Spleen (tissue), 11 donors: ENCODE measurements at regions not wholly inside any gene's neighbourhood (a gene's known extent, or its start where the extent isn't known, plus 50 kb on each side); places are given as distances from the start of the nearest gene placed in this dataset.

ENCODE experiments used
- DNase-seq: peaks from one replicate; pipeline ENCODE4 v3.0.0-alpha.2; 2020
- H3K27ac ChIP-seq, 8 donors: fragments of 200-600 bp; sonication (generic) in 7 of 8; 1 replicate in 4 of 8; 2 replicates in 4 of 8; pipeline versions ENCODE4 v1.5.0 to v1.8.0; 2016 to 2021; ENCODE audit warnings: inconsistent platforms in 4 of 8, mild to moderate bottlenecking in 4 of 8, moderate library complexity in 1 of 8
- H3K27me3 ChIP-seq, 7 donors: fragments of 200-600 bp; sonication (generic) in 6 of 7; replicated peaks in 1 of 7; 1 replicate in 4 of 7; 2 replicates in 3 of 7; pipeline versions ENCODE4 v1.5.0 to v1.8.0; 2016 to 2021; ENCODE audit warnings: inconsistent platforms in 3 of 7, mild to moderate bottlenecking in 1 of 7
- H3K36me3 ChIP-seq, 6 donors: fragments of 200-600 bp; sonication (generic) in 5 of 6; 1 replicate in 4 of 6; 2 replicates in 2 of 6; pipeline versions ENCODE4 v1.5.0 to v1.8.0; 2016 to 2021; ENCODE audit warnings: inconsistent platforms in 2 of 6
- H3K4me1 ChIP-seq, 6 donors: fragments of 200-600 bp; sonication (generic) in 5 of 6; 1 replicate in 3 of 6; 2 replicates in 3 of 6; pipeline versions ENCODE4 v1.5.0 to v1.8.0; 2016 to 2021; ENCODE audit warnings: inconsistent platforms in 3 of 6
- H3K4me3 ChIP-seq, 8 donors: fragments of 200-600 bp; sonication (generic) in 7 of 8; 1 replicate in 4 of 8; 2 replicates in 4 of 8; pipeline versions ENCODE4 v1.5.0 to v1.8.0; 2016 to 2021; ENCODE audit warnings: inconsistent platforms in 4 of 8, mild to moderate bottlenecking in 4 of 8, moderate library complexity in 2 of 8
- H3K9me3 ChIP-seq, 8 donors: fragments of 200-600 bp; sonication (generic) in 7 of 8; 1 replicate in 4 of 8; 2 replicates in 4 of 8; pipeline versions ENCODE4 v1.5.0 to v1.8.0; 2016 to 2021; ENCODE audit warnings: inconsistent platforms in 4 of 8
- POLR2A ChIP-seq, 3 donors: fragments of 450-650 bp; IDR thresholded peaks; one replicate each; pipeline ENCODE4 v1.5.1; 2017; ENCODE audit warnings: antibody characterized with exemption in 3 of 3, mild to moderate bottlenecking in 1 of 3
- POLR2AphosphoS5 ChIP-seq, 3 donors: sonication (generic); formaldehyde crosslinking; IDR thresholded peaks; one replicate each; pipeline ENCODE4 v1.5.1; 2017; ENCODE audit warnings: antibody characterized with exemption in 3 of 3
- WGBS, 5 donors: extraction: QIAGEN DNeasy Blood & Tissue Kit in 3 of 5; methylation state at CpG; one replicate each; pipeline versions ENCODE4 v1.1.5 to v1.1.7; 2013 to 2018; 5-methylcytosine and 5-hydroxymethylcytosine counted together
- intact Hi-C: fragments of 100-400 bp; cut with DNase I; formaldehyde crosslinking; loops from one replicate; pipeline ENCODE4 v1.15.0; 2023; ENCODE audit warnings: low total_unique reads
- TF ChIP-seq, protein P1 (sequence below), 11 experiments: fragments of 200-600 bp in 7 of 11; fragments of 450-650 bp in 4 of 11; sonication (generic) in 4 of 11; IDR thresholded peaks in 8 of 11; conservative IDR thresholded peaks in 3 of 11; 1 replicate in 7 of 11; 2 replicates in 4 of 11; pipeline versions ENCODE4 v1.4.0 to v1.8.0; 2016 to 2021; ENCODE audit warnings: antibody characterized with exemption in 11 of 11, inconsistent platforms in 4 of 11, mild to moderate bottlenecking in 1 of 11
- donor health status: healthy with polysubstance abuse.
- donor health status: DM: no; HTN: no; CAD: no; lungs with moderate emphysema.
- donor health status: DM: no; HTN: no; CAD: no.
- donor health status: Bipolar disorder and iron deficiency.
- donor health status: healthy.
- donor health status: DM: no; HTN: no; CAD: no.
- donor health status: DM: yes; HTN: yes; CAD: no.

DNA sequence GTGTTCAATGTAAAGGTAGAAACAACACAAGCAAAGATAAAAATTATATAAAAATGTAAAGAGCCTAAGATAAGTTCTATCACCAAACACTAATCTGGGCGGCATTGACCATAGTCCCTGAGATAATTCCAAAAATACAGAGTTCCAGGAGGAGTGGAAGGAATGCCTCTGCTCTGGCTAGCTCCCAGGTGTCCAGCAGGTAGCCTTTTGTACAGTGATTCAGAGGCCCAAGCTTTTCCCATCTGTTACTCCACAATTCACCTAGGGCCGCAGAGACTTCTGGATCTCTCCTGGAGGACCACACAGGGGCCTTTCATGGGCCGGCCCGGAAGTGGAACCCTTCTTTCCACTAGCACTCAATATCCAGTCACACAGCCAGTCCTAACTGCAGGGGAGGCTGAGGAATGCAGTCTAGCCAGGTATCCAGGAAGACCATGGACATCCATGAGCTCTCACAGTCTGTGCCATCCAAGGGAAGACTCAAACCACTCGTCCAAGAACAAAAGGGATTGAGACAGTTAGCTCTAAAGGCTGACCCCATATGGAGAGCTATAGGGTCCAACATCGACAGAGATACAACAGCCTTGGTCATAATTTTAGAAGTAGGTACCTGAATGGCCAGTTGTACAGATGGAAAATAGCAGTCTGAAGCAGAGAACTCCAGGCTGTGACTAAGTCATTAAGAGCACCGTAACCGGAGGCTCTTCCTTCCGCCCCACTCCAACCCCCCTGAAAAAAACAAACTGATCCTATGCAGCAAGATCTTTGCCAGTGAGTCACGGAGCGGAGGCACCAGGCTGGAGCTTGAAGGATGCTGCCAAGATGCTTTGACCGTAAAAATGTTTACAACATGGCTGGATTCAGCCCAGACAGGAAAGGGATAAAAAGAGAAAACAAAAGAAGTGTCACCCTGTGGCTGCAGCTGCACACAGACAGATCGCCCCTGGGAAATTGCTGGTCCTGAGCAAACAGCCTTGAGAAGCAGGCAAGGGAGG is 204.8 kb downstream of the NUAK1 start:
- H3K36me3 ChIP-seq = no peaks in the 10 kb centered on the region
- WGBS, 5 donors = 62 to 66% (median 64%) methylated on average over 10 to 13 of the region's 13 CpGs
- TF ChIP-seq, protein P1, sequence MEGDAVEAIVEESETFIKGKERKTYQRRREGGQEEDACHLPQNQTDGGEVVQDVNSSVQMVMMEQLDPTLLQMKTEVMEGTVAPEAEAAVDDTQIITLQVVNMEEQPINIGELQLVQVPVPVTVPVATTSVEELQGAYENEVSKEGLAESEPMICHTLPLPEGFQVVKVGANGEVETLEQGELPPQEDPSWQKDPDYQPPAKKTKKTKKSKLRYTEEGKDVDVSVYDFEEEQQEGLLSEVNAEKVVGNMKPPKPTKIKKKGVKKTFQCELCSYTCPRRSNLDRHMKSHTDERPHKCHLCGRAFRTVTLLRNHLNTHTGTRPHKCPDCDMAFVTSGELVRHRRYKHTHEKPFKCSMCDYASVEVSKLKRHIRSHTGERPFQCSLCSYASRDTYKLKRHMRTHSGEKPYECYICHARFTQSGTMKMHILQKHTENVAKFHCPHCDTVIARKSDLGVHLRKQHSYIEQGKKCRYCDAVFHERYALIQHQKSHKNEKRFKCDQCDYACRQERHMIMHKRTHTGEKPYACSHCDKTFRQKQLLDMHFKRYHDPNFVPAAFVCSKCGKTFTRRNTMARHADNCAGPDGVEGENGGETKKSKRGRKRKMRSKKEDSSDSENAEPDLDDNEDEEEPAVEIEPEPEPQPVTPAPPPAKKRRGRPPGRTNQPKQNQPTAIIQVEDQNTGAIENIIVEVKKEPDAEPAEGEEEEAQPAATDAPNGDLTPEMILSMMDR (IDR thresholded peaks at IDR 0.05 in 8 of 11, conservative IDR thresholded peaks at IDR 0.05 in 3 of 11) = no peak
- no peak for TF ChIP-seq POLR2A (IDR thresholded peaks at IDR 0.05)
- TF ChIP-seq POLR2AphosphoS5 (IDR thresholded peaks at IDR 0.05) = no peak
- H3K4me1 ChIP-seq = no peaks in the 10 kb centered on the region
- no peak overlapping the region for H3K4me3 ChIP-seq
- no peak for DNase-seq
- peaks cover 0 to 29% (median 0%) of the 10 kb centered on the region in 7 donors for H3K27me3 ChIP-seq
- H3K9me3 ChIP-seq = no peaks in the 10 kb centered on the region
- intact Hi-C loops = no loop called here
- H3K27ac ChIP-seq = no peak overlapping the region

DNA sequence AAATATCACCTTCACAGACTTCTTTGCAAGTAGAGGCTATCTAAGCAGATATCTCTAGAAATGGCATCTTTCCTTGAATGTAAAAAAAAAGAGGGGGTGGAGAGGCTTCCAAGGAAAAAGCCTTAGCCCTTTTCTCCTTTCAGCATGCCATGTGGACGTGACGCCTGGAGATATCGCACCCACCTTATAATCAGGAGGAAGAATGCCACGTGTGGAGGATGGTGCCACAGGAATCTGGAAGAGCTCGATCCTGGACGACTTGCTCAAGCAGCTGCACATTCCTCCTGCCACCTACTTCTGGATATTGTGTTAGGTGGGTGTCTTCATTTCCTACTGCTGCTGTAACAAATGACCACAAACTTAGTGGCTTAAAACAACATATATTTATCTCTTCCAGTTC is 203.6 kb downstream of the NUAK1 start:
- Histone ChIP-seq H3K4me1 (no peaks in the 10 kb centered on the region), H3K4me3 (no peak overlapping the region), H3K27me3 (peaks cover 0 to 29% (median 0%) of the 10 kb centered on the region in 7 donors), H3K27ac (no peak overlapping the region), H3K36me3 (no peaks in the 10 kb centered on the region), H3K9me3 (no peaks in the 10 kb centered on the region)
- intact Hi-C loops = no loop called here
- 74 to 82% (median 77%) methylated on average over 6 of the region's 6 CpGs for WGBS, 5 donors
- DNase-seq = no peak
- TF ChIP-seq POLR2A (IDR thresholded peaks at IDR 0.05) = no peak

DNA sequence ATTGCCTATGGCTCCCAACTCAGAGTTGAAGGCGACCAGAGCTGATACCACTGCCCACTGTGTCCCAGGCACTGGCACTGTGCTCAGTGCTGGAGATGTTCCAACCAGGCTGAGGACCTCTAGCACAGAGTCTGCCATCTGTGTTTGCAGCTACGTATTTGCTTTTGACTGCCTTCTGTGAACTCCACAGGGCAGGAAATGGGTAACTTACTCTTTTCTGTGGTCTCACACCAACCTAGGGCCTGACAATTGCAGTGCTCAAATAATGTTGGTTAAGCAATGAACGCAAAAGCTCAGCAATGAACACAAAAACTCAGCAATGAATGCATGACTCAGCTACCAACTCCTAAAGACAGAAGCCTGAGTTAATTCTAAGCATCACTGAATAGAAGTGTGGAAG is 202.8 kb downstream of the NUAK1 start:
- Histone ChIP-seq H3K27me3 (peaks cover 0 to 29% (median 0%) of the 10 kb centered on the region in 7 donors), H3K4me3 (no peak overlapping the region), H3K36me3 (no peaks in the 10 kb centered on the region), H3K9me3 (no peaks in the 10 kb centered on the region), H3K4me1 (no peaks in the 10 kb centered on the region), H3K27ac (no peak overlapping the region)
- WGBS, 5 donors = 64 to 78% (median 72%) methylated on average over 3 of the region's 3 CpGs
- intact Hi-C loops = no loop called here
- no peak for TF ChIP-seq POLR2AphosphoS5 (IDR thresholded peaks at IDR 0.05)
- TF ChIP-seq, protein P1 (IDR thresholded peaks at IDR 0.05 in 8 of 11, conservative IDR thresholded peaks at IDR 0.05 in 3 of 11) = no peak
- no peak for TF ChIP-seq POLR2A (IDR thresholded peaks at IDR 0.05)
- DNase-seq = no peak

DNA sequence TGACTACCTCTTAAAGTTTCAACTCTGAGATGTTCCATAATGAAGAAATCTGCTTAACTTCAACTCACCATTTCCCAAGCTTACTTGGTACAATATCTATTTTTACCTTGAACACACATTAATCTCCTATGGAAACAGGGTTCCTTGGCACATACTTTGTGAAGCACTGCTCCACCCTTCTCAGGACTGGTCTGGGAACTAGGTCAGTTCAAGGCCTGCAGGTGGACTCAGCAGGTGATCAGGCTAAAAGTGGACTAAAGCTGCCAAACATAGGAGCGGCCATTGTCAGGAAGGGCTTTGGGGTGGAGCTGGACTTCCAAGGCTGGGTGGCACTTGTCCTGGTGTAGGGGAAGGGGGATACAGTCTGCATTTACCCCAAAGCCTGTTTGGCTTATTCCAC is 202.3 kb downstream of the NUAK1 start:
- intact Hi-C loops = no loop called here
- no peak overlapping the region for H3K4me3 ChIP-seq
- WGBS, 5 donors = 83 to 95% (median 92%) methylated on average over 1 of the region's 1 CpG
- no peak for DNase-seq
- H3K27ac ChIP-seq = no peak overlapping the region
- H3K9me3 ChIP-seq = no peaks in the 10 kb centered on the region
- peaks cover 0 to 29% (median 0%) of the 10 kb centered on the region in 7 donors for H3K27me3 ChIP-seq
- no peaks in the 10 kb centered on the region for H3K36me3 ChIP-seq
- TF ChIP-seq POLR2AphosphoS5 (IDR thresholded peaks at IDR 0.05) (no peak), POLR2A (IDR thresholded peaks at IDR 0.05) (no peak)
- TF ChIP-seq, protein P1 (IDR thresholded peaks at IDR 0.05 in 8 of 11, conservative IDR thresholded peaks at IDR 0.05 in 3 of 11) = no peak
- H3K4me1 ChIP-seq = no peaks in the 10 kb centered on the region
